C4-2B (cell line): ENCODE measurements at regions not wholly inside any gene's neighbourhood (a gene's known extent, or its start where the extent isn't known, plus 50 kb on each side); places are given as distances from the start of the nearest gene placed in this dataset.

Source experiments
- ZFX ChIP-seq: fragments of 450-650 bp; IDR thresholded peaks from 2 replicates; pipeline ENCODE4 v1.6.1; 2017
- TF ChIP-seq, protein P1 (sequence below): fragments of 450-650 bp; conservative IDR thresholded peaks from 2 replicates; pipeline ENCODE4 v1.5.1; 2017; ENCODE audit warnings: mild to moderate bottlenecking

DNA sequence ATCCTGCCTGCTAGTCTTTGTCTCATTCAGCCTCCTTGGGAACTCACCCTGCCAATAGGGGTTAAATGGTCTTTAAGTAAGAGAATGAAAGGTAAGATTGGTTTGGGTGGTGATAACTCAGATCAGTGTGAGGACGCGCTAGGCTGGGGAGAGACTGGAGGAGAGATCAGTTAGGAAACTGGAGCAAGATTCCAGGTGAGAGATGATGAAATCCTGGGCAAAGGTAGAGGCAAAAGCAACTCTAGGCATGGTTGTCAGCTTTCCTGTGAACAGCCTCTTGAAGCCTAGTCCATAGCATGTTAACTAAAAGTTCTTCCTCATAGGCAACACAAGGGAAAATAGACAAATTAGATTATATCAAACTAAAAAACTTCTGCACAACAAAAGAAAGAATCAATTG is 145.2 kb upstream of the ANKRD28 start:
- TF ChIP-seq, protein P1, sequence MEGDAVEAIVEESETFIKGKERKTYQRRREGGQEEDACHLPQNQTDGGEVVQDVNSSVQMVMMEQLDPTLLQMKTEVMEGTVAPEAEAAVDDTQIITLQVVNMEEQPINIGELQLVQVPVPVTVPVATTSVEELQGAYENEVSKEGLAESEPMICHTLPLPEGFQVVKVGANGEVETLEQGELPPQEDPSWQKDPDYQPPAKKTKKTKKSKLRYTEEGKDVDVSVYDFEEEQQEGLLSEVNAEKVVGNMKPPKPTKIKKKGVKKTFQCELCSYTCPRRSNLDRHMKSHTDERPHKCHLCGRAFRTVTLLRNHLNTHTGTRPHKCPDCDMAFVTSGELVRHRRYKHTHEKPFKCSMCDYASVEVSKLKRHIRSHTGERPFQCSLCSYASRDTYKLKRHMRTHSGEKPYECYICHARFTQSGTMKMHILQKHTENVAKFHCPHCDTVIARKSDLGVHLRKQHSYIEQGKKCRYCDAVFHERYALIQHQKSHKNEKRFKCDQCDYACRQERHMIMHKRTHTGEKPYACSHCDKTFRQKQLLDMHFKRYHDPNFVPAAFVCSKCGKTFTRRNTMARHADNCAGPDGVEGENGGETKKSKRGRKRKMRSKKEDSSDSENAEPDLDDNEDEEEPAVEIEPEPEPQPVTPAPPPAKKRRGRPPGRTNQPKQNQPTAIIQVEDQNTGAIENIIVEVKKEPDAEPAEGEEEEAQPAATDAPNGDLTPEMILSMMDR = no peak
- no peak for TF ChIP-seq ZFX
